ENCODE measurements at regions not wholly inside any gene's neighbourhood (a gene's known extent, or its start where the extent isn't known, plus 50 kb on each side); places are given as distances from the start of the nearest gene placed in this dataset.

- TF ChIP-seq JUNB (IDR thresholded peaks at IDR 0.05; ENCODE audit: unreplicated experiment), result no peak
Measured at GRCh38 chr11:92625894-92626293, 343.6 kb upstream of the MTNR1B start (continued).

DNA sequence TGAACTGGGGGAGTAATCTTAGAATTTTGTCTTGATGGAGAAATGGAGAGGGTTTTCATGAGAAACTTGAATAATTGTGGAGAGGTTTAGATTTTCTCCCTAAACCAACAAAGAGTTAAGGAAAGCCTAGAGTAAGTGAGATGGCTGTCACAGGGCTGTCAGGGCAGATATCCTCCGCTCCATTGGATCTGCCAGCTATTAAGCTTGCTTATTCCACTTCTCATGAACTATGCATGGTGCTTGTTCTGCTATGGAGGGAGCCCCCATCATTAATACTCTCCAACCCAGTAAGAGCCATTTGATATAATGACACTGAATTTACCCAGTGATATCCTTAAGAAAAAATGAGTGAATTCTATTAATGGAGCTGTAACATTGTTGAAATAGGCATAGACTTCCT is 342.8 kb upstream of the MTNR1B start:
- Histone ChIP-seq H3K9me2 (ENCODE audit: insufficient read depth) (no peaks in the 10 kb centered on the region), H3K79me2 (replicated peaks; ENCODE audit: insufficient read depth) (no peaks in the 10 kb centered on the region), H3K4me3 (no peak overlapping the region), H3K36me3 (ENCODE audit: insufficient read depth) (no peaks in the 10 kb centered on the region), H3K4me1 (ENCODE audit: insufficient read depth) (no peaks in the 10 kb centered on the region; the same call in 1 of the 2 replicates), H3K27ac (ENCODE audit: low read depth) (no peak overlapping the region), H4K20me1 (replicated peaks; ENCODE audit: insufficient read depth) (no peaks in the 10 kb centered on the region; the same call in 1 of the 2 replicates), H3F3A (replicated peaks; ENCODE audit: low read depth) (no peaks in the 10 kb centered on the region), H3K4me2 (no peak overlapping the region), H2AFZ (no peak overlapping the region), H3K27me3 (ENCODE audit: insufficient read depth) (no peaks in the 10 kb centered on the region)
- Mint-ChIP-seq H3K4me3 (no peak overlapping the region), H3K27ac (no peak overlapping the region), H3K27me3 (ENCODE audit: insufficient read depth, low read depth, poor library complexity) (peaks cover 5% of the 10 kb centered on the region), H3K36me3 (ENCODE audit: low read depth) (0 out of 3 replicates have a peak, but pooled peaks cover 3% of the 10 kb centered on the region), H3K4me1 (peaks cover 17% of the 10 kb centered on the region), H3K9me3 (no peaks in the 10 kb centered on the region)
- ATAC-seq (no peak), DNase-seq (ENCODE audit: low spot score) (no peak)
- no peak for TF ChIP-seq JUNB (IDR thresholded peaks at IDR 0.05; ENCODE audit: unreplicated experiment)
- no peak for TF ChIP-seq ETS1 (IDR thresholded peaks at IDR 0.05)
- no peak for TF ChIP-seq CTCF (conservative IDR thresholded peaks at IDR 0.05; ENCODE audit: low read depth in 2 of 2)

DNA sequence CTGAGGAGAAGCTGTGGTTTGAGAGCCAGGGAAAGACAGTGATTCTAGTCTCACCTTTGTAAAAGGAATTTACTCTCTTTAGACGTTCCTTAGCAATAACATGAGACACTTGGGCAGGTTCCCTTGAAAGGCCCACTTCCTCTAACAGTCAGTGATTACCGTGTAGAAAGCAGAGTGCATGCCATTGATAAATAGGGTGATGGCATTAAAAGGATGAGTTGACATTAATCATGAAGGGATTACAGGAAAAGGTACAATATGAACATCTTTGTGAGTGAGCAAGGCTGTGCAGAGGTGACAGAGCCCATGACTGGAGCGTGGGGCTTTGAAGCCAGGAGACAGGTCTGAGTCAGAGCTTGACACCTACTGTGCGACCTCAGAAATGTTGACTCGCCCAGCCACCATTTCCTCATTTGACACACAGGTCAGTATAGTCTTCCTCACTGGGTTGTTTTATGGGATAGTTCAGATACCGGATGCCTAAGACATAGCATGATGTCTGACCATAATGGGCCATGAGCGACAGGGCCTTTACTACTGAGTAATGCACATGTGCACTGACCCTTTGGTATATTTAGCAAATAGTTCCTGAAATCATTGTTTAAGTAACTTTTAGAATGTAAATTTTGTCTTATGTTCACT is 341.7 kb upstream of the MTNR1B start:
- ATAC-seq, result no peak; the same call in 2 of the 3 replicates
- H3K27me3 Mint-ChIP-seq (ENCODE audit: insufficient read depth, low read depth, poor library complexity), result peaks cover under 1% of the 10 kb centered on the region
- peaks cover 24% of the 10 kb centered on the region for H3K4me1 Mint-ChIP-seq
- H4K20me1 ChIP-seq (replicated peaks; ENCODE audit: insufficient read depth), result no peaks in the 10 kb centered on the region; the same call in 1 of the 2 replicates
- H3K27ac Mint-ChIP-seq, result no peak overlapping the region
- H3K27ac ChIP-seq (ENCODE audit: low read depth), result no peak overlapping the region
- no peak overlapping the region for H3K4me3 ChIP-seq
- H3K36me3 ChIP-seq (ENCODE audit: insufficient read depth), result no peaks in the 10 kb centered on the region
- no peak for TF ChIP-seq ETS1 (IDR thresholded peaks at IDR 0.05)
- TF ChIP-seq JUNB (IDR thresholded peaks at IDR 0.05; ENCODE audit: unreplicated experiment), result no peak
- TF ChIP-seq STAT1 (IDR thresholded peaks at IDR 0.05; ENCODE audit: unreplicated experiment), result no peak
- no peak for TF ChIP-seq ZNF331 (CRISPR knock-in tag; IDR thresholded peaks at IDR 0.05; ENCODE audit: low read depth)
- H3K4me3 Mint-ChIP-seq, result no peak overlapping the region
- no peaks in the 10 kb centered on the region for H3K9me2 ChIP-seq (ENCODE audit: insufficient read depth)
- H3K36me3 Mint-ChIP-seq (ENCODE audit: low read depth), result peaks cover 3% of the 10 kb centered on the region; the same call in 1 of the 3 replicates
- no peaks in the 10 kb centered on the region for H3F3A ChIP-seq (replicated peaks; ENCODE audit: low read depth)
- no peaks in the 10 kb centered on the region for H3K9me3 Mint-ChIP-seq
- H2AFZ ChIP-seq, result no peak overlapping the region
- no peaks in the 10 kb centered on the region for H3K79me2 ChIP-seq (replicated peaks; ENCODE audit: insufficient read depth)
- no peak overlapping the region for H3K4me2 ChIP-seq
- no peaks in the 10 kb centered on the region for H3K27me3 ChIP-seq (ENCODE audit: insufficient read depth)
- H3K4me1 ChIP-seq (ENCODE audit: insufficient read depth), result peaks cover 7% of the 10 kb centered on the region; the same call in 1 of the 2 replicates
- peak; percentile 12 for DNase-seq (ENCODE audit: low spot score)

Data from GM23338 (cell line).